Stomach (tissue), 8 donors: ENCODE measurements at regions not wholly inside any gene's neighbourhood (a gene's known extent, or its start where the extent isn't known, plus 50 kb on each side); places are given as distances from the start of the nearest gene placed in this dataset.

Experiments
- DNase-seq, 2 donors: peaks; one replicate each; pipeline versions ENCODE4 v3.0.0 to v3.0.0-alpha.2; 2013 to 2019
- H3K27ac ChIP-seq, 5 donors: fragments of 200-600 bp in 4 of 5; sonication (generic) in 4 of 5; one replicate each; pipeline ENCODE4 v1.5.1; 2013 to 2019; ENCODE audit warnings: mild to moderate bottlenecking in 1 of 5, moderate library complexity in 1 of 5
- H3K27me3 ChIP-seq, 3 donors: fragments of 200-600 bp; sonication (generic); one replicate each; pipeline ENCODE4 v1.5.1; 2017 to 2019; ENCODE audit warnings: mixed run types in 1 of 3
- H3K36me3 ChIP-seq, 4 donors: fragments of 200-600 bp; sonication (generic); 1 replicate in 3 of 4; 2 replicates in 1 of 4; pipeline ENCODE4 v1.5.1; 2016 to 2019
- H3K4me1 ChIP-seq, 4 donors: fragments of 200-600 bp; sonication (generic); one replicate each; pipeline ENCODE4 v1.5.1; 2016 to 2019
- H3K4me3 ChIP-seq, 4 donors: fragments of 200-600 bp; sonication (generic) in 3 of 4; one replicate each; pipeline ENCODE4 v1.5.1; 2016 to 2019; ENCODE audit warnings: mild to moderate bottlenecking in 1 of 4
- H3K9me3 ChIP-seq, 4 donors: fragments of 200-600 bp; sonication (generic); one replicate each; pipeline ENCODE4 v1.5.1; 2016 to 2019
- EP300 ChIP-seq: sonication (generic); formaldehyde crosslinking; IDR thresholded peaks from one replicate; pipeline ENCODE4 v1.6.1; 2017; ENCODE audit warnings: antibody characterized with exemption
- POLR2A ChIP-seq, 4 donors: fragments of 450-650 bp; IDR thresholded peaks; one replicate each; pipeline ENCODE4 v1.6.1; 2016; ENCODE audit warnings: antibody characterized with exemption in 4 of 4, control low read depth in 2 of 4, mild to moderate bottlenecking in 1 of 4, moderate library complexity in 1 of 4
- POLR2AphosphoS5 ChIP-seq, 3 donors: sonication (generic); formaldehyde crosslinking; IDR thresholded peaks; one replicate each; pipeline ENCODE4 v1.6.1; 2016; ENCODE audit warnings: antibody characterized with exemption in 3 of 3
- WGBS, 5 donors: extraction: QIAGEN DNeasy Blood & Tissue Kit in 3 of 5; methylation state at CpG; one replicate each; pipeline versions ENCODE4 v1.1.5 to v1.1.7; 2013 to 2018; 5-methylcytosine and 5-hydroxymethylcytosine counted together
- intact Hi-C: fragments of 100-400 bp; cut with DNase I; formaldehyde crosslinking; loops from one replicate; pipeline ENCODE4 v1.15.1; 2023; ENCODE audit warnings: low total_unique reads
- TF ChIP-seq, protein P1 (sequence below), 7 experiments: fragments of 450-650 bp in 4 of 7; fragments of 200-600 bp in 3 of 7; sonication (generic) in 3 of 7; IDR thresholded peaks; one replicate each; pipeline ENCODE4 v1.5.1; 2016 to 2019; ENCODE audit warnings: antibody characterized with exemption in 7 of 7, control low read depth in 2 of 7, mild to moderate bottlenecking in 1 of 7
- donor health status: healthy with polysubstance abuse.
- donor health status: Bipolar disorder and iron deficiency.
- donor health status: healthy.

- peaks cover 0 to 4% (median 0%) of the 10 kb centered on the region in 4 donors for H3K9me3 ChIP-seq
- no peaks in the 10 kb centered on the region for H3K4me1 ChIP-seq
- no peak overlapping the region for H3K27ac ChIP-seq
- intact Hi-C loops: no loop called here
- WGBS, 5 donors: 51 to 68% (median 58%) methylated on average over 2 of the region's 2 CpGs
- TF ChIP-seq POLR2A (IDR thresholded peaks at IDR 0.05): no peak
- TF ChIP-seq, protein P1, sequence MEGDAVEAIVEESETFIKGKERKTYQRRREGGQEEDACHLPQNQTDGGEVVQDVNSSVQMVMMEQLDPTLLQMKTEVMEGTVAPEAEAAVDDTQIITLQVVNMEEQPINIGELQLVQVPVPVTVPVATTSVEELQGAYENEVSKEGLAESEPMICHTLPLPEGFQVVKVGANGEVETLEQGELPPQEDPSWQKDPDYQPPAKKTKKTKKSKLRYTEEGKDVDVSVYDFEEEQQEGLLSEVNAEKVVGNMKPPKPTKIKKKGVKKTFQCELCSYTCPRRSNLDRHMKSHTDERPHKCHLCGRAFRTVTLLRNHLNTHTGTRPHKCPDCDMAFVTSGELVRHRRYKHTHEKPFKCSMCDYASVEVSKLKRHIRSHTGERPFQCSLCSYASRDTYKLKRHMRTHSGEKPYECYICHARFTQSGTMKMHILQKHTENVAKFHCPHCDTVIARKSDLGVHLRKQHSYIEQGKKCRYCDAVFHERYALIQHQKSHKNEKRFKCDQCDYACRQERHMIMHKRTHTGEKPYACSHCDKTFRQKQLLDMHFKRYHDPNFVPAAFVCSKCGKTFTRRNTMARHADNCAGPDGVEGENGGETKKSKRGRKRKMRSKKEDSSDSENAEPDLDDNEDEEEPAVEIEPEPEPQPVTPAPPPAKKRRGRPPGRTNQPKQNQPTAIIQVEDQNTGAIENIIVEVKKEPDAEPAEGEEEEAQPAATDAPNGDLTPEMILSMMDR (IDR thresholded peaks at IDR 0.05): no peak
- no peak for TF ChIP-seq EP300
- TF ChIP-seq POLR2AphosphoS5 (IDR thresholded peaks at IDR 0.05): no peak
- no peak for DNase-seq
- H3K27me3 ChIP-seq: no peaks in the 10 kb centered on the region
- H3K4me3 ChIP-seq: no peak overlapping the region
- H3K36me3 ChIP-seq: no peaks in the 10 kb centered on the region
These were observed 858.7 kb downstream of the CCSER2 start for GRCh38 chr10:85187047-85187446.

- no peaks in the 10 kb centered on the region for H3K4me1 ChIP-seq
- intact Hi-C loops: no loop called here
- no peaks in the 10 kb centered on the region for H3K36me3 ChIP-seq
- WGBS, 5 donors: 13 to 51% (median 45%) methylated on average over 3 of the region's 3 CpGs
- H3K9me3 ChIP-seq: peaks cover 0 to 4% (median 0%) of the 10 kb centered on the region in 4 donors
- H3K27ac ChIP-seq: no peak overlapping the region
- no peak overlapping the region for H3K4me3 ChIP-seq
- no peaks in the 10 kb centered on the region for H3K27me3 ChIP-seq
- DNase-seq: no peak
- TF ChIP-seq POLR2AphosphoS5 (IDR thresholded peaks at IDR 0.05) (no peak), EP300 (no peak), POLR2A (IDR thresholded peaks at IDR 0.05) (no peak)
- TF ChIP-seq, protein P1 (IDR thresholded peaks at IDR 0.05): no peak
These were observed 860.5 kb downstream of the CCSER2 start for GRCh38 chr10:85188770-85189484.

- intact Hi-C loops: no loop called here
- TF ChIP-seq, protein P1 (IDR thresholded peaks at IDR 0.05): no peak
- TF ChIP-seq EP300: no peak
- no peak for TF ChIP-seq POLR2AphosphoS5 (IDR thresholded peaks at IDR 0.05)
- no peak for TF ChIP-seq POLR2A (IDR thresholded peaks at IDR 0.05)
- WGBS, 5 donors: 20 to 38% (median 32%) methylated on average over 3 of the region's 3 CpGs
These were observed 865.4 kb downstream of the CCSER2 start for GRCh38 chr10:85193796-85194195.

GRCh38 chr10:85194706-85195105 lies 866.3 kb downstream of the CCSER2 start:
- H3K36me3 ChIP-seq: no peaks in the 10 kb centered on the region
- no peak for DNase-seq
- TF ChIP-seq, protein P1 (IDR thresholded peaks at IDR 0.05): no peak
- TF ChIP-seq POLR2A (IDR thresholded peaks at IDR 0.05) (no peak), EP300 (no peak), POLR2AphosphoS5 (IDR thresholded peaks at IDR 0.05) (no peak)
- no peaks in the 10 kb centered on the region for H3K4me1 ChIP-seq
- H3K27me3 ChIP-seq: no peaks in the 10 kb centered on the region
- intact Hi-C loops: no loop called here
- H3K4me3 ChIP-seq: no peak overlapping the region
- H3K27ac ChIP-seq: no peak overlapping the region
- H3K9me3 ChIP-seq: no peaks in the 10 kb centered on the region
- WGBS, 5 donors: 71 to 84% (median 77%) methylated on average over 1 of the region's 1 CpG

More at GRCh38 chr10:85193796-85194195, 865.4 kb downstream of the CCSER2 start:
- H3K27me3 ChIP-seq: no peaks in the 10 kb centered on the region
- H3K4me3 ChIP-seq: no peak overlapping the region
- no peaks in the 10 kb centered on the region for H3K36me3 ChIP-seq
- DNase-seq: no peak
- no peaks in the 10 kb centered on the region for H3K4me1 ChIP-seq
- H3K9me3 ChIP-seq: no peaks in the 10 kb centered on the region
- H3K27ac ChIP-seq: no peak overlapping the region
